BLaER1 treated with 17β-estradiol and CSF1 and Interleukin-3, amounts not matched to agents 10 nM and 100 nM (cell line): ENCODE measurements at regions not wholly inside any gene's neighbourhood (a gene's known extent, or its start where the extent isn't known, plus 50 kb on each side); places are given as distances from the start of the nearest gene placed in this dataset.
A peak's percentile ranks its signal among the peaks of the same experiment; 100 is the strongest.

Experiments
- H3K27ac ChIP-seq, 11 experiments: shearing (Covaris generic); formaldehyde crosslinking; 2 replicates each; pipeline ENCODE4 v1.8.1; 2022
- H3K27me3 ChIP-seq, 11 experiments: shearing (Covaris generic); formaldehyde crosslinking; 2 replicates each; pipeline ENCODE4 v1.8.1; 2022
- H3K36me3 ChIP-seq, 11 experiments: shearing (Covaris generic); formaldehyde crosslinking; 2 replicates each; pipeline ENCODE4 v1.8.1; 2022
- H3K4me1 ChIP-seq, 10 experiments: shearing (Covaris generic); formaldehyde crosslinking; 2 replicates each; pipeline ENCODE4 v1.8.1; 2022
- H3K4me2 ChIP-seq, 11 experiments: shearing (Covaris generic); formaldehyde crosslinking; 2 replicates each; pipeline ENCODE4 v1.8.1; 2022
- H3K4me3 ChIP-seq, 10 experiments: shearing (Covaris generic); formaldehyde crosslinking; 2 replicates each; pipeline ENCODE4 v1.8.1; 2022
- H3K9ac ChIP-seq, 11 experiments: shearing (Covaris generic); formaldehyde crosslinking; 2 replicates each; pipeline ENCODE4 v1.8.1; 2022
- H3K9me3 ChIP-seq, 11 experiments: shearing (Covaris generic); formaldehyde crosslinking; replicated peaks in 1 of 11; 2 replicates each; pipeline ENCODE4 v1.8.1; 2022
- H4K20me1 ChIP-seq, 11 experiments: shearing (Covaris generic); formaldehyde crosslinking; 2 replicates each; pipeline ENCODE4 v1.8.1; 2022
- Cebpa-rat ChIP-seq, 11 experiments: shearing (Covaris generic); IDR thresholded peaks; 2 replicates each; pipeline ENCODE4 v1.8.1; 2022

GRCh38 chr18:45282101-45282812 is 333.0 kb upstream of the SLC14A2 start:
- Histone ChIP-seq H3K4me1 (no peaks in the 10 kb centered on the region), H4K20me1 (no peaks in the 10 kb centered on the region), H3K4me2 (no peak overlapping the region), H3K9me3 (no peaks in the 10 kb centered on the region), H3K9ac (no peak overlapping the region), H3K4me3 (no peak overlapping the region), H3K36me3 (no peaks in the 10 kb centered on the region), H3K27me3 (no peaks in the 10 kb centered on the region), H3K27ac (no peak overlapping the region)
- 0 out of 22 replicates have a peak, but pooled peaks of 1 of the 11 experiments have one; percentile 20 for TF ChIP-seq Cebpa-rat (IDR thresholded peaks at IDR 0.05)

DNA sequence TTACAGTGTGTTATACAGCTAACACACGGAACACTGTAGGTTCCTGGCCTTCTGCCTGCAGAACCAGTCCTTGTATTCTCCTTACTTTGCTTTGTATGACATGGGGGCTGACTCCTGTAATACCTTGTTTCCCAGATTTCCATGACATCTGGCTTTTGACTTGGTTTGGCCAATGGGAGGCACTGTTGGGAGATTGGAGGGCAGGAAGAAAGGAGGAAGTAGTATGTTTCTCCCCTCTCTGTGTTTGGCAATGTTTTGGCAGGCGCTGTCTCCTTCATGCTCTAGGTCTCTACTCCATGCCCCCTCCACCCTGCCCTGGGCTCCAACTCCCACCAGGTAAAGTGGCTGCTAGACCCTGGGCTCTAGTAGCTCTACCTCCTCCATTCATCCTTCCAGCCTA is 331.1 kb upstream of the SLC14A2 start:
- Histone ChIP-seq H3K36me3 (no peaks in the 10 kb centered on the region), H4K20me1 (no peaks in the 10 kb centered on the region), H3K4me2 (no peak overlapping the region), H3K27me3 (no peaks in the 10 kb centered on the region), H3K4me1 (no peaks in the 10 kb centered on the region), H3K9me3 (0 out of 22 replicates have a peak, but pooled peaks cover 0 to 3% (median 0%) of the 10 kb centered on the region in 11 experiments), H3K27ac (no peak overlapping the region), H3K9ac (no peak overlapping the region), H3K4me3 (no peak overlapping the region)
- TF ChIP-seq Cebpa-rat (IDR thresholded peaks at IDR 0.05), result no peak

- no peaks in the 10 kb centered on the region for H3K27me3 ChIP-seq
- H3K36me3 ChIP-seq, result no peaks in the 10 kb centered on the region
- H3K4me1 ChIP-seq, result peaks cover 0 to 2% (median 0%) of the 10 kb centered on the region in 10 experiments; a peak in 2 of 20 replicates
- TF ChIP-seq Cebpa-rat (IDR thresholded peaks at IDR 0.05), result no peak
- H3K9me3 ChIP-seq, result 0 out of 22 replicates have a peak, but pooled peaks cover 0 to 3% (median 0%) of the 10 kb centered on the region in 11 experiments
- H3K27ac ChIP-seq, result no peak overlapping the region
- no peak overlapping the region for H3K4me2 ChIP-seq
- H3K9ac ChIP-seq, result no peak overlapping the region
- H3K4me3 ChIP-seq, result no peak overlapping the region
- no peaks in the 10 kb centered on the region for H4K20me1 ChIP-seq
These were observed 330.4 kb upstream of the SLC14A2 start for GRCh38 chr18:45284851-45285250.

GRCh38 chr18:45285251-45285650 is 330.0 kb upstream of the SLC14A2 start:
- Histone ChIP-seq H3K9me3 (peaks cover 0 to 3% (median 0%) of the 10 kb centered on the region in 11 experiments; a peak in 1 of 22 replicates), H3K9ac (no peak overlapping the region), H3K4me1 (peaks cover under 1 to 6% (median 2%) of the 10 kb centered on the region in 10 experiments; a peak in 17 of 20 replicates), H4K20me1 (no peaks in the 10 kb centered on the region), H3K36me3 (no peaks in the 10 kb centered on the region), H3K27me3 (no peaks in the 10 kb centered on the region), H3K4me3 (no peak overlapping the region), H3K27ac (no peak overlapping the region), H3K4me2 (no peak overlapping the region)
- no peak for TF ChIP-seq Cebpa-rat (IDR thresholded peaks at IDR 0.05)

DNA sequence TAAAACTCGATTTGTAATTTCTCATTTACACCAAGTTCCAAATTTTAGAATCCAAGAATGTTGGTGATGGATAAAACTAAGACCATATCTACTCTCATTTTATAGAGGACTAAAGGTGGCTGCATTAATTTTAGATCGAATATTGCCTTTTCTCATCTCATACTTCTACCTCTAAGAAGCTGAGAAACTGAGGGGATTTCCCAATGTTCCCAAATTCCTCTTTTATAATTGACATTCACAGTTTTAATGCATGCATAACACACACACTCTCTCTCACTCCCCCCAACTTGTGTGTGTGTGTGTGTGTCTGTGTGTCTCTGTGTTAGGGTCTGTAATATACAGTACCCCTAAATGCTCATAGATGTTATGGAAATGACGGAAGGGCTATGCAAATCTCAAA is 328.8 kb upstream of the SLC14A2 start:
- no peak for TF ChIP-seq Cebpa-rat (IDR thresholded peaks at IDR 0.05)
- Histone ChIP-seq H3K4me2 (no peak overlapping the region), H3K9ac (no peak overlapping the region), H3K27me3 (no peaks in the 10 kb centered on the region), H3K27ac (no peak overlapping the region), H4K20me1 (no peaks in the 10 kb centered on the region), H3K4me1 (peaks cover 13 to 18% (median 14%) of the 10 kb centered on the region in 10 experiments), H3K9me3 (peaks cover 0 to 3% (median 0%) of the 10 kb centered on the region in 11 experiments; a peak in 1 of 22 replicates), H3K4me3 (no peak overlapping the region), H3K36me3 (no peaks in the 10 kb centered on the region)

- no peak for TF ChIP-seq Cebpa-rat (IDR thresholded peaks at IDR 0.05)
- H3K27me3 ChIP-seq, result no peaks in the 10 kb centered on the region
- peaks cover 0 to 3% (median 0%) of the 10 kb centered on the region in 11 experiments; a peak in 1 of 22 replicates for H3K9me3 ChIP-seq
- H3K4me2 ChIP-seq, result no peak overlapping the region
- H3K27ac ChIP-seq, result no peak overlapping the region
- no peaks in the 10 kb centered on the region for H3K36me3 ChIP-seq
- peaks cover 24 to 29% (median 25%) of the 10 kb centered on the region in 10 experiments for H3K4me1 ChIP-seq
- H4K20me1 ChIP-seq, result no peaks in the 10 kb centered on the region
- H3K4me3 ChIP-seq, result no peak overlapping the region
- no peak overlapping the region for H3K9ac ChIP-seq
These were observed 327.7 kb upstream of the SLC14A2 start for GRCh38 chr18:45287531-45287930.

- peak overlapping the region; percentile 77 to 94 (median 84); a peak in 19 of 22 replicates for H3K4me2 ChIP-seq
- H3K27me3 ChIP-seq, result no peaks in the 10 kb centered on the region
- H3K9ac ChIP-seq, result no peak overlapping the region
- H3K9me3 ChIP-seq, result peaks cover 0 to 3% (median 0%) of the 10 kb centered on the region in 11 experiments; a peak in 1 of 22 replicates
- H3K4me3 ChIP-seq, result no peak overlapping the region
- H4K20me1 ChIP-seq, result no peaks in the 10 kb centered on the region
- H3K27ac ChIP-seq, result peak overlapping the region in 3 of 11 experiments; percentile 19 to 61 (median 61); a peak in 2 of 22 replicates
- H3K4me1 ChIP-seq, result peaks cover 26 to 36% (median 30%) of the 10 kb centered on the region in 10 experiments
- no peaks in the 10 kb centered on the region for H3K36me3 ChIP-seq
- TF ChIP-seq Cebpa-rat (IDR thresholded peaks at IDR 0.05), result no peak
These were observed 324.9 kb upstream of the SLC14A2 start for GRCh38 chr18:45290364-45290763.

DNA sequence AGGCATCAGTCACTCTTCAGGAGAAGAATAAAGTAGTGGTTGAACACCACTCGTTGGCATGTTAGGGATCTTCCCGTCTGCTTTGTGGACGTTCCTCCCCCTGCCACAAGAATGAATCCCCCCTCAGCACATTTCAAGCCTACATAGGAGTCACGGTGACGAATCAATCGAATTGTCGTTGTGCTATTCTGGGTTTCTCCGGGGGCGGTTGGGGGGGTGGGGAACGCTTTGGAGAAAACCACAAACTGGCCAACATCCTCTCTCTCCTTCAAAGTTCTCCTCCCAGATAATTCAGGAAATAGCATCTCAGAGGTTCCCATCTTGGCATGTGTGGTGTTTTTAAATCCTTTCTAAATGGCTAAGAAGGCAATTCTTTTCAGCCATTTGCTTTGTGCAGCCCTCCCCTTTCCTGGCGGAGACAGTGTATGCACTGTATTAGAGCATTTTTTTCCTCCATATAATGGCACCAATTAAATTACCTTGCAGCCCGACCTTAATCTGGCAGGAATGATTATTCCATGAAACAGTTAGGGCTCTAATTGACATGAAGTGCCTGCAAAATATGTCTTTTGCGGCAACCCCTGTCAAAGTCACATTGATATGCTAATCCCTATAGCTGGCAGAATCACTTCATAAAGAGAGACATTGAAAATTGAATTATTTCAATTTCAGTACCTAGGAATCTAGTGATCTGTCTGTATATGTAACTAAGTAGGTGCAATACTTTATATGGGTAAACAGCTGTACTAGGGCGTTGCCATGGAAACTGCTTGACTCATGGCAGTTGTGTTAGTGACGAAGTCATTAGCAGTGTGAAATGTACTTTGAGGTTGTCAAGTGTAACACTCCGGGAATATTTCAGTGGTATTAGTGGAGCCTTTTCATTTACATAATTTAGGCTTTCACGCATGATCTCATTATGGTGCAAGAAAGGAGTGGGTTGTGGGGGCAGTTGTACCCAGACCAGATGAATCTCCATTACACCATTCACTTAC is 323.4 kb upstream of the SLC14A2 start:
- peak overlapping the region; percentile 77 to 94 (median 84) for H3K4me2 ChIP-seq
- TF ChIP-seq Cebpa-rat (IDR thresholded peaks at IDR 0.05), result no peak
- no peaks in the 10 kb centered on the region for H3K27me3 ChIP-seq
- H3K27ac ChIP-seq, result peak overlapping the region in 10 of 11 experiments; percentile 60 to 83 (median 68); a peak in 21 of 22 replicates
- peak overlapping the region in 9 of 11 experiments; percentile 27 to 66 (median 39); a peak in 12 of 22 replicates for H3K9ac ChIP-seq
- H3K36me3 ChIP-seq, result no peaks in the 10 kb centered on the region
- peaks cover 0 to 3% (median 0%) of the 10 kb centered on the region in 11 experiments; a peak in 1 of 22 replicates for H3K9me3 ChIP-seq
- no peaks in the 10 kb centered on the region for H4K20me1 ChIP-seq
- H3K4me3 ChIP-seq, result peak overlapping the region in 9 of 10 experiments; percentile 4 to 43 (median 26); a peak in 10 of 20 replicates
- peaks cover 26 to 36% (median 30%) of the 10 kb centered on the region in 10 experiments for H3K4me1 ChIP-seq

DNA sequence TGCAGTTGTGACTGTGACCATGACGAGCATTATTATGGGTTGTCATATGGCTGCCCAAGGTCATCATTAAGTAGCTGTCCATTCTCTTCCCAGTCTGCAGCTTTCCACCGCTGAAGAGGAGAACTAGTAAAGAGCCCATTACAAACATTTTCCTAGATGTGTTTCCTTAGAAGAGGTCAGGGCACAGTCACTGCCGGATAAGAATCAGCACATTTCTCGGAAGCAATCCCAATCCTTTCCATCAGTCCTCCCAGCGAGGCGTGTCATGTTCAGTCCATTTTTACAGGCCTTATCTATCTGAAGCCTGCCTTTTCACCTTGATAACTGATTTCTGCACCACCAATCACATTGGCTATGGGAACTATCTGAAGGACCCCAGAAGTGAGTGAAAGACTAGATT is 319.9 kb upstream of the SLC14A2 start:
- no peak for TF ChIP-seq Cebpa-rat (IDR thresholded peaks at IDR 0.05)
- Histone ChIP-seq H3K27me3 (no peaks in the 10 kb centered on the region), H3K27ac (no peak overlapping the region)

More for the DNA sequence above, 319.9 kb upstream of the SLC14A2 start:
- peaks cover 0 to 1% (median 0%) of the 10 kb centered on the region in 11 experiments; a peak in 1 of 22 replicates for H3K9me3 ChIP-seq
- H4K20me1 ChIP-seq, result no peaks in the 10 kb centered on the region
- no peaks in the 10 kb centered on the region for H3K36me3 ChIP-seq
- no peak overlapping the region for H3K4me3 ChIP-seq
- no peak overlapping the region for H3K9ac ChIP-seq
- H3K4me1 ChIP-seq, result peaks cover 22 to 31% (median 26%) of the 10 kb centered on the region in 10 experiments
- no peak overlapping the region for H3K4me2 ChIP-seq
